HK-2 (cell line): ENCODE measurements at regions not wholly inside any gene's neighbourhood (a gene's known extent, or its start where the extent isn't known, plus 50 kb on each side); places are given as distances from the start of the nearest gene placed in this dataset.

ENCODE experiments used
- DNase-seq: peaks from one replicate; pipeline ENCODE4 v3.0.0-alpha.2; 2018; ENCODE audit not compliant: unreplicated experiment

DNA sequence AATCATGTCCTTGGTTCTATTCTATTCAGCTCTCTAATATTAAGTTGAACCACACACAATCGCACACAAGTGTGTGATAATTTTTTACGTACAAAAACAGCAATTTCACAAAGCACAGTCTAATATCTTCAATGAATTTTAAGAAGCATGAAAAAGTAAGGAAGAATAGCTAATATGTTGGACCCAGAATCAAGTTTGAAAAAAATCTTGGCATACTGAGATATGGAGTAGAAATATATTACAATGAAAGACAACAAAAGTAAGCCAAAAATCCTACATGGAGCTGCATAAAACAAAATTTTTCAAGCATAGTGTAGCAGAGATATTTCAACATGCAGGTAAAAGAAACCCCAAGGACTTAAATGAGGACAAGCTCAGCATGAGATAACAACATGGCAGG is 219.1 kb upstream of the RND3 start:
- DNase-seq: no peak

DNA sequence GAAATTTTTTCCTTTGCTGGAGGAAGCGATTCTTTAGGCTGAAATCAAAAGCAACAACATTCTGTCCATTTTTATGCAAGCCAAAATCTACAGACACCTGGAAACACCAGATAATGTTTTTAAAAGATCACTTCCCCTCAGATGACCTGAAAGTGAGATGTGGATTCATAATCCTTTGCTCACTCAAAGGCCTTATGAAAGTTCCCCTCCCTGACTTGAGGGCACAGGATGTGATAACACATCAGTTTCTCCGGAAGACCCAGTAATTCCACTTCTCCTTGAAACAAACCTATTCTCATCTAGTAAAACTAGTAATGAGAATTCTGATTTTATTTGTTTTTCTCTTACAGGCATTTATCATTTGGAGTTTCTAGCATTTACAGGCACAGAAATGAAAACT is 218.3 kb upstream of the RND3 start:
- no peak for DNase-seq

DNA sequence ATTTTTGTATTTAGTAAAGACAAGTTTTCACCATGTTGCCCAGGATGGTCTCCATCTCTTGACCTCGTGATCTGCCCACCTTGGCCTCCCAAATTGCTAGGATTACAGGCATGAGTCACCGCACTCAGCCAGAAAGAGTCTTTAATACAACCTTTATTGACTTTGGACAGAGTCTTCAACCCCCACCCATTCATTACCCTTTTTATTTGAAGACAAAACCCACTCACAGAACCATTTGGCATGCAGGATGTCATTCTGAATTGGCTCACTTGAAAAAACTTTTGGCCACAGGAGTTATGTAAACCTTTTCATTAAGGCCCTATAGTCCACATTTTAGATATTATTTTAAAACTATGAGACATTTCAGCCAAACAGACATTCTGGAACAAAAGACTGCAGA is 217.9 kb upstream of the RND3 start:
- DNase-seq: no peak

DNA sequence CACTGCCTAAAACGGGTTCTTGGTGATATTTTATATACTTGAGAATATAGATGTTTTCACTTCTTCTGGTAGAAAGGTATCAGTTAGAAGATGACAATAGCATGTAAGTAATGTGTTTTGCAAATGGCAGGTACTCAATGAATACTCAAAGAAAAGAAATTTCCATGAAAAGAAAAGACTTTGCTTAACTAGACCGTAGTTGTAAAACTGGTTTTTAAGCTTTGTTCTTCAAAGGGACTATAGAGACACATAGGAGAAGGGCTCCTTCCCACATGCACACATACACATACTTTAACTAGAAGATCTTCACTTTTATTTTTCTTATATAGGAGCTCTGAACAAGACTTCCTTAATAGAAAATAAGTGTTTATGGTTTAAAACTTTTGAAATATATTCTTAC is 215.3 kb upstream of the RND3 start:
- DNase-seq: no peak

DNA sequence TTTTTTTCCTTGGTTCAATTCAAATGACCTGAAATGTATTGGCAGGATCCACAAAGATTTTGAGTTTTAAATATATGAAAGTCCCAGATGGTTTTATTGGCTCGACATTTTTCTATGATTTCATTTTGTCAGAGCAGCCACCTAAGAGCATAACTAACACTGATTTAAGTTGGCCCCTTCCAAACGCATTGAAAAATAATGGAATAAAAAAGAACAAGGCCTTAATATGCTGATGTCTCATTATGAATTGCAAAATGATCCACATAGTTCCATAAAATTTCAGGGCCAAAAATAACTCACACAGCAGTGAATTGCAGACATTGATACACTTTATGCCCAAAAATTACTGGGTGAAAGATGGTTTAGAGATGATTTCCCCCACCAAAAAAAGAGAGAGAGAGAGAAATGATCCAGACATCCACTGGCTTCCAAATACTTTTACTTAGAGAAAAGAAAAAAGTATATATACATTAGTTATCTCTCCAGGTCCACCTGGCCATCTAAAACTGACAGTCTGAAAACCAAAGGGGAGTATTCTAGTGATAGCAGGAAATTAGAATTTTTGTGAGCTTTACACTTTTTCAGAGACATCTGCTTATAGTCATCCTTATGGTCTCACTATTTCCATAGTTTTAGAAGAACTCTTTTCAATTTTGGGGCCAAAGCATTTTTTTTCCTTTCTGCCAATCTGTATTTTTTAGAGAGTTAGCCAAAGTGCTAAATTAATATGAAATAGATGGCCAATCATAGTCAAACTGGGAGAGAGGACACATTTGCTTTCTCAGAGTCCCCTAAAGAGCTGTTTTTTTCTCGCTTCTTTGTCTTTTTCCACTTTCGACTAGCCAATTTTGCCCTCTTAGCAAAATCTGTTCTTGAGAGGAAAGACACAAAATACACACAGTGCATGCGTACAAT is 213.5 kb upstream of the RND3 start:
- DNase-seq: no peak

DNA sequence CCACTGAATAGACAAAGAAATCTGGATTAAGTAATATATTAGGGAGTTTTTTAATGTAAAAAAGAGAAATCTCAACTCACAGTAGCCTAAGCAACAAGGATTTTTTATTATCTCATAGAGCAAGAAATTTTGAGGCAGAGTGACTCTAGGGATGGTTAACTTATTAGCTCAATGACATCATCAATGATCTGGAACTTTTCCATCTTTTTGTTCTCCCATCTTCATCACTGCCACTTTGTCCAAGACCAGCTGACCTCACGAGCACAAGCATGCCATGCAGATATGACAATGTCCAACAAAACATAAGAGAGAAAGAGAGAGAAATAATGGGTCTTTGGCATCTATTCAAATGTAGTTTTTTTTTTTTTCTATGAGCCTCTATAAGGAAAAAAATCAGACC is 211.8 kb upstream of the RND3 start:
- no peak for DNase-seq

DNA sequence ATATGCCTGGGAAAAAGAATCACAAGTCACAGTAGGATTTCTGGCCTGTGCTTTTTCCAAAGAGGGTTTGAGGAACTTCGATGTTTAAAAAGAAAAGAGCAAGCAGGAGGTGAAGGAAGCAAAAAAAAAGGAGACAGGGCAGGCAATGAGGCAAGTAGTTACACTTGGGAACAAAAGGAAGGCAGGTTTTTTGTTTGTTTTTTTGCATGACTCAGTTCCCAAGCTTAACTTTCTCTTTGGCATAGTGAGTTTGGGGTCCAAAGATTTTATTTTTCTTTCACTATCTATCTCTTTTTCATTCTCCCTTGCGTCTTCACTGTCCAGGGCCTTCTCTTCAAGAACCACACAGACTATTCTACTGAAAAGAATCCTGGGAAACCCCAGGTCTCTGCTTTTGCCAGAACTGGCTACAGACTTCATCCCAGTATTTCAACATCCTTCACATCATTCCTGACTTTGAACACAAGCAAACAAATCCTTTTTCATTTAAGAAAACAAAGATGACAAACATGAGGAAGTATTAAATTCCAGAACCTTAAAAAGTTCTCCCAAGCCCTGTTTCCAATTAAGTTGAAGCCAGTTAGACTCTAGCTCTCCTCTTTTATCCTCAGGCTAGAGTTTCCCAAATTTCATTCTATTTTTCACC is 210.7 kb upstream of the RND3 start:
- no peak for DNase-seq

DNA sequence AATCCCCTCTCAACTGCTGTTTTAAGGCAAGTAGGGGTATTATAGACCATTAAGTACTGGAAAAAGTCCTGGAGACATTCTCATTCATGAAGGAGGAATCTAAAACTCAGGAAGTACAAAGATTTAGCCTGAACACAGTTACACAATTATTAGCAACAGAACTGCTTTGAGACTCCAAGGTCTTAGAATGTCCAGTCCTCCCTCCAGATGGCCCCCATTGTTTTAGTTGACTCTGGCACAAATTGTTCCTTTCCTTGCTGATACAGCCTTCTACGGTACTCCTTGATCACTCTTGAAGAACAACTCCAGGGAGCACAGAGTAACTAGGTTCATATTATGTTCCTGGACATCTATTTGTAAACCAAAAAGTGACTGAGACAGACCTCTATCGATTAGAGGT is 210.1 kb upstream of the RND3 start:
- no peak for DNase-seq

DNA sequence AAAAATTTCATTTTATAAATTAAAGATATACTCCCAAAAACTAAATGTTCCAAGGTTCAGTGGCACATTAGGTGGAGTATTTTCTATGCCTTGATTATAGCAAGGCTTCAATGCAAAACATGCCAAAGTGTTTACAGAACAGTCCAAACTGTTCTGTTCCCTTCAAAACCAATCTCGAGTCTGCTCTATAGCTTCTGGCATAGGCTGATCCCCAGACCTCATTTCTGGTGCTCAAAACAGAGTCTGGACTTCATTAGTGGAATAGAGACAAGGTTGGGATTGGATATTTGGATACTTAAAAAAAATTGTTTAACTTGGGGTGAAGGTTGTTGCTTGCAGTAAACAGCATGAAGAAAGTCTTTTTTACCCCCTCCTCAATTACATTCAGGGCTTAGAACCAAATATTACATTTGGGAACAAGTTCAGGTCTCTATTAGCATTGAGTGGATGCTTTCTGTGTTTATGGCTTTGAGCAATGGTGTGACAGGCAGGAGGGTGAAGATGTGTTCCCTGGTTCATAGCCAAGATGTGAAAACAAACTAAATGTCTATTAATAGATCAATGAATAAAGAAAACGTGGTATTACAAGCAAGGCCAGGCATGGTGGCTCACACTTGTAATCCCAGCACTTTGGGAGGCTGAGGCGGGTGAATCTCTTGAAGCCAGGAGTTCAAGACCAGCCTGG is 208.1 kb upstream of the RND3 start:
- no peak for DNase-seq

DNA sequence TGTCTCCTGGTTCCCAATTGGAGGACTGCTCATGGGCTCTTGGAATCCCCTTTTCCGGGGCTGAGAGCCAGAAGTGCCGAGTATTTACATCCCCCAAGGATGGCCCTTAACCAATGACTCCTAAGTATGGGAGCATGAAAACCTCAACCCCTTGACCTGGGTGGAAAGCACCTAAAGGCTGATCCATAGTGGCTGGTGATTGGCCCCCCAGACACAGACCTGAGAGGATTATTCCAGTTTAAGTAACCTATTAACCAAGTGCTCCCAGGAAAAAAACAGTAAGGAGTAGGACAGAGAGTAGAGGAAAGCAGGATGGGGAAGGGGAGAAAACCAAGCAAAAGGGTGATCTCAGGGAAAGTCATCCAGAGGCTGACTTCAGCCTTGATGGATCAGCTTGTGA is 206.1 kb upstream of the RND3 start:
- DNase-seq: peak; percentile 51

DNA sequence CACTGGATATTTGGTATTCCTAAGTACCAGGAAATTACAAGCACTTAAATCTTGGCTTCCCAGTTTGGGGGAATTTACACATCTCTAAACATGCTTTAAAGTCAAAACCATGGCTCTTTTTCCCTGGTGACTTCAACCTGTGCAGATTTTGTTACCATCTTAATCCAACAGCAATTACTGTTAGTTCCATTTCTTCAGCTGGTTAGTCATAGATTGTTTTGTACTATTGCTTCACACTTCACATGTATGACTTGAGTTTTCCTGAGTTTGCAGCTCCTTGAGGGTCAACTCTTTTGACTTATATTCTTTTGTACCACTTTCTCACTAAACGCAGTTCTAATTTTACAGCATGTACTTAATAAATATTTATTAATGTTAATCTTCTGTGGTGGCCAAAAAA is 203.4 kb upstream of the RND3 start:
- no peak for DNase-seq

DNA sequence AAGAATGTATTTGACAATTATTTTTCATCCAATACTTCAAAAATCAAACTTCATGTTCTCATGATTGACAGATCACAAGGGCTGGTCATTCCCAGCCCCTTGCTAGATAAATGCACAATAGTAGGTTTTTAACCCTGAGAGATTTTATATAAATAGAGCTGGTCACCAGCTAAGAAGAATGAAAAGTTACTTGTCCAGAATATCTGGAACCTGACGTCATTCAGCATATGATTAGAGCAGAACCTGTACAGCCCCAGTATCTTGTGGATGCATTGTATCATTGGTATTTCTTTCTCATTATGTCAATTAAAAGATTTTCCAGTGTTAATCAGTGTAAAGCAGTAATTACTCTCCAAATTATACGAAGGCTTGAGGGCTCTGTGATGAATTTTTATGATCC is 202.8 kb upstream of the RND3 start:
- no peak for DNase-seq

DNA sequence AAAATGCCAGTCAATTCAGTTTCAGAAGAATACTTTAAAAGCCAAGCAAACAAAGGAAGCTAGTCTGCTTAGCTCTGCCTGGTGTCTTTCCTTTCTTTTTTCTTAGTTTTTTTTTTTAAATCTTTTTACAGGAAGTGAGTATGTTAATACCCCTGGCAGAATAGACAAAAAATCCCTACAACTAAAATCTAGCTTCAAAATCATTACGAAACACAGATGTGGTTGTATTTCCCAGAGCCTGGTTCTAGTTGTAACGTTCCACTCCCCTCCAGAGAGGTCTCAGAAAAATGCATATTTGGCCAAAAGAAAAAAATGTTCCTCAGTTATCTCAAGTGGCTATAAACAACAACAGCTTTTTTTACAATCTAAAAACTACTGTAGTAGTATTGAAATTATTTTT is 202.1 kb upstream of the RND3 start:
- DNase-seq: no peak

DNA sequence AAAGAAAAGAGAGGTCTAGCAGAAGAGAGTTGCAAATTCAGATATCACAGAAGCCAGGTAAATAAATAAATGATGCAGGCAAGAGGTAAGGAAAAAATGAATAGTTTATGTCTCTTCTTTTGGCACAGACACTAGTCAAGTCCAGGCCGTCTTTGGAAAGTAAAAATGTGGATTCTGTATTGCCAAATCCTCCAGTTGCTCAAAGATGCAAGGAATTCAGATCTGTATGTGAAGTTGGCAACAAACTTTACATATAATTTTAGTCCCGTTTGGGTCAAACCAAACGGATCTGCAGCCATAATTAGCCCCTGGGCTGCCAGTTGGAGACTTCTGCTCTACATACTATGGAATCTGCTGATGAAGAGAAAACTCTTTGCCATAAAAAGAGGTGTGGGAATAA is 200.5 kb upstream of the RND3 start:
- DNase-seq: no peak

DNA sequence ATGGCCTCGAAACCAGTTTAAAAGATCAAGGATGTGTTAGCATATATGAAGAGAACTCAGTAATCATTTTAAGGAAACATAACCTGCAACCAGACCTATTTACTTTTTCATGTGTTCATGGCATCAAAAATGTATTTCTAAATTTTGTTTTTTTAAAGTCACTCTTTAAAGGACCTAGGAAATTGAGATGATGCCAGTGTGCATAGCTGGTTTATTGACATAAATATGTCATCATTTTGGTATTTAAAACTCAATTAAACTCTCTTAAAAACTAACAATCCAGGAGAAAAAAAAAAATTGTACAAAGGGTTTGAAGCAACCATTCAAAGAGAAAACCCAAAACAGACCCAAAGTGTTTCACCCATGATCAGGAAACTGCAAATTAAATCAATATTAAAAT is 198.9 kb upstream of the RND3 start:
- DNase-seq: no peak

DNA sequence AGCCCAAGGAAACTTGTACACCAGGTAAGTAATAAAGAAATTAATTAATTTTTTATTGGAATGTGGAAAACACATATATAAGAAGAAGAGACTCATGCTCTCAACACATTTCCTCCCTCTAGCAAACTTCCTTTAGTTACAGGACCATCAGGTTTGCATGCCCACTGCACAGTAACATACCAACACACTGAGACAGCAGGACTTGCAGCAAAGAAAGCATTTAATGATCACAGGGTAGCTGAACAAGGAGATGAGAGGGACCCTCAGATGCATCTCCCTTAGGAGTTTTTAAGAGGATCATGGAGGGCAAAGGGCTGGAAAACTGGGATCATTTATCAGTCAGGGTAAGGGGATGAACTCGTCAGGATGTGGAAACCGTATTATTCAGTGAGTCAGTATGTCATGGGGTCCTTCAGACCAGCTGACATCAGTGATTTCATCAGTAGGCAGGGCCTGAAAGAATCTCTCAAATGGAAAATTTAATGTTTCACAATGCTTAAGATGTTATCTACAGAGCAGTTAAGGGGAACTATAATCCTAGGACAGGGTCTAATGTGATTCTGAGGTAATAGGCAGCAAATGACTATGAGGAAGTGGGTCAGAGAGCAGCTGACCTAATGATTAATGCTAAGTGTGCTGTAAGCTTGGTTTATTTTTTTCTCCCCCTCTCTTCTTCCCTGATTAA is 193.8 kb upstream of the RND3 start:
- peak; percentile 38 for DNase-seq

DNA sequence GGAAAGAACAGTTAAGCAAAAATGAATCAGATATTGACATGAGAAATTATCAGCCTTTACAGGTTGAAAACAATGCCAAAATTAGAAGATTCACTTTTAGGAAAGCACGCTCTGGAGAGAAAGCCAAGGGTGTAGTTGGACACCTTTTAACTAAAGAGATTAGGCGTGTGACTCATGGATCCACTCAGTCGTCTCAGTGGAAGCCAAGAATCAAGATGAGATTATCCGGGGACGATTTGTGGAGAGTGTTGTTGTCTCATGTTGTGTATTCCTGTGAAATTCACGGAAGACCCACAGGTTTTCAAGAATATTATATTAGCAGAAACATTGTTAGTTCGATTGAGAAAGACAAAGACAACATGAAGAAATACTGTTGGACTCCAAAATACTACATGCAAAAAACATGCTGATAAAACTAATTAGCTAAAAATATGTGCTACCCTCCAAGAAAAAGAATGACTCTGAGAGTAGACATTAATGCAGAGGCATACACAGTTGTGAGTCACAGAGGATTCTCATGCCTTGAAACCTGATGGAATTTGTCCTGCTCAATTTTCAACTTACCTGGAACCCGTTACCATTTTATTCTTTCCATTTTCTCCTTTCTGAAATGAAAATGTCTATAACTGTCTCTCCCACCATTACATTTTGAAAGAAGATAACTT is 192.1 kb upstream of the RND3 start:
- no peak for DNase-seq

DNA sequence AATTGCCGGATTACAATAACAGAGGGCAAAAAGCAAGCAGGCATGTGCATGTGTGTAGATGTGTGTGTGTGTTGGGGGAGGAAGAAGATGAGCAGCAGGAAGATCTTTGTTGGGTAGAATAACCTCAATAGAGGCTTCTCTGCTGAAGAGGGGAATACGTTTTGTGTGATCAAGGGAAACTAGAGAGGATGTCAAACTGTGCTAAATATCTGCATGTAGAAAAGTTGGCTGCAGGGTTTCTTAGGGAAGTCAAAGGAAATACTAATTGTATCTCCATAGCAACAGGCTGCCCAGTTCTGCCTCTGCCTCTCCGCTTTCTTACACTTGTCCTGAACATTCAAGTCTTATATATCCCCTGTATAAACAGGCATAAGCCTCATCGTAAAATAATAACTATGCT is 190.1 kb upstream of the RND3 start:
- no peak for DNase-seq

DNA sequence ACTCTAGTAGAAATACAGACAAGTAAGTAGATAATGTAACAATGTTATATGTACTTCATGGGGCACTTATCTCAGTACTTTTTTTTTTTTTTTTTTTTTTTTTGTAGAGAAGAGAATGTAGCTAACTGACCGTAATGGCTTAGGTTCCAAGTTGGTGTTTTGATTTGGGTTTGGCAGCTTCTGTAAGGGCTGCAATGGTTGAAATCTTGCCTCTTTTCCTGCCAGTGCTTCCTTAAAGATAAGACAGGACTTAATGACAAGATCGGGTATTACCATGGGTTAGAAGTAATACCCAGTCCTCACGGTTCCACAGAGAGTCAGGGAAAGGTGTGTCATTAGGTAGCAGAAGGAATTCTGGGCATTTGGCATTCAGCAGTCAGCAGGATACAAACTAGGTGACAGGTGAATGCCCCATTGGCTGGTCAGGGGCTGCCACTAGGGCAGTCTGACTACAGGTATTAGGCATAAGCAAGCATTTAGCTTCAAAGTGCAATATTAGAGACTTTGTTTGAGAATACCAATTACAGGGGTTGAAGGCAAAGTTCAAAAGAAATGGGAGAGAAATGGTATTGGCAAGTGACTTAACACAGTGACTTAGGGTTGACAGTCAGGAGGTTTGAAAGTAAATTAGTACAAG is 189.4 kb upstream of the RND3 start:
- no peak for DNase-seq

DNA sequence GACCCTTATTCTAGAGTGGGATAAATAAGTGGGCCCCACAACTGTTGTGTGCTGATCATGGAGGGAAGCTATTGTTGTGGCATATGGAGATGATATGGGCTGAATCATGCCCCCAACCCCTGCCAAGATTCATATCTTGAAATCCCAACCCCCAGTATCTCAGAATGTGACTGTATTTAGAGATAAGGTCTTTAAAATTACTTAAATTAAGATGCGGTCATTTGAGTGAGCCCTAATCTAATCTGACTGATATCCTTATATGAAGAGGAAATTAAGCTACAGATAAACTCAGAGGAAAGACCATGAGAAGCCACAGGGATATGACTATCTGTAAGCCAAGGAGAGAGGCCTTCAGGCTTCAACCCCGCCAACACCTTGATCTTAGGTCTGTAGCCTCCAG is 188.3 kb upstream of the RND3 start:
- no peak for DNase-seq

DNA sequence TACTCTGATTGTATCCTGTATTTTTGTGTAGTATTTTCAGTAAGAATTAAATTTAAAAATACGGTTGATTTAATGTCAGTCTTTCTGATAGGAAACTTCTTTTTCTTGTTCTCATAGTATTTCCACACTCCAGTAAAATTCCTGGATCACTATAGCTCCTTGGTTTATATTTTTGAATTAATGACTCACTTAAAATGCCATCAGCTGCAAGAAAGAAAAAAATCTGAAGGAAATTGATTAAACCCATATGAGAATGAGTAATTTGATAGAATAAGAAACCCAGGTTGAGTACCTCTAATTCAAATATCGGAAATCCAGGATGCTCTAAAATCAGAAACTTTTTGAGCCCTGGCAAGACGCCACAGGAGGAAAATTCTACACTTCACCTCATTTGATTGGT is 186.8 kb upstream of the RND3 start:
- DNase-seq: no peak
